Fibroblast of mammary gland (primary cell): ENCODE measurements at regions not wholly inside any gene's neighbourhood (a gene's known extent, or its start where the extent isn't known, plus 50 kb on each side); places are given as distances from the start of the nearest gene placed in this dataset.

Source experiments
- DNase-seq: peaks from one replicate; pipeline ENCODE4 v3.0.0-alpha.2; 2010; ENCODE audit warnings: low read depth
- H3K4me3 ChIP-seq: 2 replicates; pipeline ENCODE4 v1.5.1; 2011; ENCODE audit warnings: low read depth, mild to moderate bottlenecking, low read length, moderate library complexity; ENCODE audit not compliant: control insufficient read depth
- TF ChIP-seq, protein P1 (sequence below): conservative IDR thresholded peaks from 2 replicates; pipeline ENCODE4 v1.5.1; 2011; ENCODE audit warnings: low read depth, low read length, inconsistent platforms; ENCODE audit not compliant: control insufficient read depth, insufficient read depth

DNA sequence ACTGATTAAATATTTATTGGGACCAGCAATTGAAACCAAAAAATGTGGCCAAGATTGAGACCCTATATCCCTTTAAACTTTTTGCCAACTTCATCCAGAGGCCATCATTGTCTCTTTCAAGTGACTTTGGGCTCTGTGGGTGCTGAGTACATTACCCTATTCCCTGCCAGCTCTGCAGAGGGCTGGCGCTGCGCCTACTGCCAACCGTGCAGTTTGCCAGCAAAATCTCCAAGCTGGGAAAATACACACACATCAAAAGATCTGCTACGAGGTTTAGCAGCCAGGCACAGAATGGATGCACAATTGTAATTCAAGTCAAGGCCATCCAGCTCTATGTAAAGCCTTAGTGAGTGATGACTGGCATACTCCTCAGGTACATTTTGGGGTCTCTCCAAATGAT, 125.0 kb downstream of the CBLN4 start:
- H3K4me3 ChIP-seq: no peak overlapping the region
- no peak for DNase-seq
- TF ChIP-seq, protein P1, sequence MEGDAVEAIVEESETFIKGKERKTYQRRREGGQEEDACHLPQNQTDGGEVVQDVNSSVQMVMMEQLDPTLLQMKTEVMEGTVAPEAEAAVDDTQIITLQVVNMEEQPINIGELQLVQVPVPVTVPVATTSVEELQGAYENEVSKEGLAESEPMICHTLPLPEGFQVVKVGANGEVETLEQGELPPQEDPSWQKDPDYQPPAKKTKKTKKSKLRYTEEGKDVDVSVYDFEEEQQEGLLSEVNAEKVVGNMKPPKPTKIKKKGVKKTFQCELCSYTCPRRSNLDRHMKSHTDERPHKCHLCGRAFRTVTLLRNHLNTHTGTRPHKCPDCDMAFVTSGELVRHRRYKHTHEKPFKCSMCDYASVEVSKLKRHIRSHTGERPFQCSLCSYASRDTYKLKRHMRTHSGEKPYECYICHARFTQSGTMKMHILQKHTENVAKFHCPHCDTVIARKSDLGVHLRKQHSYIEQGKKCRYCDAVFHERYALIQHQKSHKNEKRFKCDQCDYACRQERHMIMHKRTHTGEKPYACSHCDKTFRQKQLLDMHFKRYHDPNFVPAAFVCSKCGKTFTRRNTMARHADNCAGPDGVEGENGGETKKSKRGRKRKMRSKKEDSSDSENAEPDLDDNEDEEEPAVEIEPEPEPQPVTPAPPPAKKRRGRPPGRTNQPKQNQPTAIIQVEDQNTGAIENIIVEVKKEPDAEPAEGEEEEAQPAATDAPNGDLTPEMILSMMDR: no peak

DNA sequence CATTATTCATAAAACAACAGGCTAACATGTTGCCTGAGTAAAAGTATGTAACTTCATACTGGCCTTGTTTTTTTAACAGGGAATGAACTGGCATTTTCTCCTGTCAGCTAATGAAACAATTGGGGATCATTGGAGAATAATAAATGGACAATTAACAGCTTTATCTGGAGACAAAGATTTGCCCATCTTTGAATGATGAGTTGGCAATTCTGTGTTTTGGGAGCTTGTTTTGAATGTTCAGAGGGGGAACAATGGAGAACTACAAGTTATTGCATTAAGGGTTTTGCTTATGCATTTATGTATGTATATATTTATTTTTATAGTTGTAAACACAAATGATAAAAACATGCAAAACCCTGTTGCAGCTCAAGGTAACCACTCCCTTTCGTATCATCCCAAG, 150.3 kb downstream of the CBLN4 start:
- no peak for DNase-seq
- TF ChIP-seq, protein P1: no peak
- no peak overlapping the region for H3K4me3 ChIP-seq

DNA sequence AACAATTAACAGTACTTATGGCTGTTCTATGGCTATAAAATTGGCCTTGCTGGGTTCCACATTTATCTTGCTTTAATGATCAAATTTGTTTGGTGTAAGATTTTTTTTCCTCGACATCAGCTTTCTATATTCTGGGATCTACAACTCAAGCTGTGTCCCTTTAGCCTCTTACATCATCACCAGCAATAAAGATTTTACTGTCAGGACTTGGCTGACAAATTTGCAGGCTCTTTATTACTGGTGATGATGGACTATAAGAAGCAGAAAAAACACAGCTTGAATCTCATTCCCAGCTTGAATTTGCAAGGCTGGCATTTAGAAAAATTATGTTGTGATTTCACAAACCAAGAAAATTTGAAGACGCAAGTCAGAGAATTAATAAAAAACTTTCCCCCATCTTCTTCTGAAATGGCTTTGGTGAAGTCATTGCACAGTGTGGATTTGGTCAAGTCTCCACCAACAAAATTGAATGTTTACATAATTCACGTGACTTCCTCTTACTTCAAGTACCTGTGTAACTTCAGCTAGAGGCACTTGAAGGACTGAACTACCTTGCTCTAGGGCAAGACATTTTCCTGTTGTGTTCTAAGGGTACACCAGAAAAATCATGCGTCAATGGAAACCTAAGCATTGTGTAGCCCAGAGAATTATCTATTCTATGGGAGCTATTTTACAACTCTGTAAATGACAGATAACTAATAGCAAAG, 175.0 kb downstream of the CBLN4 start:
- TF ChIP-seq, protein P1: no peak
- no peak overlapping the region for H3K4me3 ChIP-seq
- DNase-seq: no peak

DNA sequence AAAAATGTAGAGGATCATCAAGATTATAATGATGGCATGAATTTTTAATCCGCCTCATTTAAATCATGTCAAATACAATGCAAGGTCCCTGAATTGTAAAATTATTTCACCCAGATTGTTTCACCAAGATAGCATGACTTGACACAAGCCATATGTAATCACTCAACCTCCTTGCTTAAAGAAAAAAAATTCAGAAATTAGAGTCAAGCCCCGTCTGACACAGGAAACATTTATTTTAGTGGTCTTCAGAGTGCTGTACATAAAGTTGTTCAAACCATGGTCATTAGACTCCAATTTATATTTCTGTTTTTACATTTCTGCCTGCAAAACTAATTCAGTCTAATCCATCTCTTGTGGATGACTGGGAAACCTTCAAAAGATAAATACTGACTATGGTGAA, 200.2 kb downstream of the CBLN4 start:
- no peak for DNase-seq
- no peak overlapping the region for H3K4me3 ChIP-seq
- TF ChIP-seq, protein P1: no peak

DNA sequence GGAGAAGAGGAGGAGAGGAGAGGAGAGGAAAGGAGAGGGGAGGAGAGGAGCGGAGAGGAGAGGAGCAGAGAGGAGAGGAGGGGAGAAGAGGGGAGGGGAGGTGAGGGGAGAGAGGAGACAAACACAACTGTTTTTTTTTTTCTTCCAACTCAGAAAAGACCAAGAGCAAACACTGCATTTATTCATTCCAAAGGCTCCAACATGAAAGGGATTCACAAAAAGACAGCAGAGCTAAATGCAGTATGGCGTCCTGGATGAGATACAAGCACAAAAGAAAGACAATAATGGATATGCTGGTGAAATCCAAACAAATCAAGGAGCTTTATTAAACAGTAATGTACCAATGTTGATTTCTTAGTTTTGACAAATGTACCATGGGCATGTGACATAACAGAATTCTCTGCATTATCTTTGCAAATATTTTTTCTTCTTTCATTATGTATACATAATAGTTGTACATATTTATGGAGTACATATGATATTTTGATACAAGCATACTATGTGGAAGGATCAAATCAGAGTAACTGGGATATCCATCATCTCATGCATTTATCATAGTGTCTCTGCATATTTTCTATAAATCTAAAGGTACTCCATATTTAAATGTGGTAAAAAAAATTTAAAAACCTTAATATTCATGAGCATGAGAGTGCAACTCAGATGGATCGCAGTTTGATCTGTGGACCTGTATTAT, 204.6 kb downstream of the CBLN4 start:
- H3K4me3 ChIP-seq: no peak overlapping the region
- DNase-seq: no peak
- TF ChIP-seq, protein P1: no peak

DNA sequence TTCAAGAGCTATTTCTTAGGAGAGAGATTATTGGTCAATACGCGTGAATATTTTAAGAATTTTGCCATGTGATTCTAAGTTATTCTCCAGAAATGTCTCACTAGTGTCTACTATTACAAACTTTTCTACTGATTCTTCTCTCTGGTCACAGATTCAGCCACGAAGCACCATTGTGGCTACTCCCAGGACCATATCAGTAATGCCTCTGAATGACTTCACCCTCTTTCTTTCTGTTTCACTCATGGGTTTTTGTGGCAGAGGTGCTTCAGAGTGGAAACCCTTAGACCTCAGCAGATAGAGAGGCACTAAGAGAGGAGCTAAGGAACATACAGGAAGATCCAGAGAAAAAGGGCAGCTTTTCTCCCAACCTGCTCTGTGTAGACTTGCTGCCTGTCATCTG, 211.3 kb downstream of the CBLN4 start:
- H3K4me3 ChIP-seq: no peak overlapping the region
- DNase-seq: no peak
- TF ChIP-seq, protein P1: no peak
